ENCODE measurements at regions not wholly inside any gene's neighbourhood (a gene's known extent, or its start where the extent isn't known, plus 50 kb on each side); places are given as distances from the start of the nearest gene placed in this dataset.
A peak's percentile ranks its signal among the peaks of the same experiment; 100 is the strongest.

DNA sequence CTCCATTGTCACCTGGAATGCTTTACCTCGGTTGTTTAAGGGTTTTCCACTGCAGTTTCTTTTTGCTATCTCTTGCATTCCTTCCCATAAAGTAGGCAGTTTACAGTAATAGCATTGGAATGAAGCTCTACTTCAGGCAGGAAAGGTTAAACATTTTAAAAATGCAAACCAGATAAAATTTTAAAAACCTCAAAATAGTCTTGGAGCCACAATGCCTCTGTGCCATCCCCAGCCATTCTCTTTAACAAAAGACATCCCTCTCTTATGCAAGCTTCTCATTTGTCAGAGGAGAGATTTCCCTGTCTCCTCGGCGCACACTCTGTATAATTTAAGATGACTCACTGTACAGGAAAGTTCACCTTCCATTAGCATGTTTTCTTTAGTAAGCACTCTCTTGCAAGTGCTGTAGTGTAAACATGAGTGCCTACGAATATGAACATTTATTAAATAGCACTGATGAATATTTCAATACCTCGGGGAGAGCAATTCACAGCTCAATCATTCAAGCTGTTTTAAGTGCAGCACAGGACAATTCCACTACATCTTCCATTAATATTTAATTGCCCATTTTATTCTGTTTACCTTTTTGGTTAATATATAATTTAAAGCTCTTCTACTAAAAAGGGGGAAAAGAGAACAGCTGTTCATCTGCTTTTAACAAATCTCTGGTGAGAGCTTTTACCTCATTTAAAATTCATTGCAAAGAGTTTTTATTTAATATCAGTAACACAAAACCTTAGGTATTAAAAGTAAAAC, 343.6 kb downstream of the SPATA31D1 start:
- no peak for DNase-seq

DNA sequence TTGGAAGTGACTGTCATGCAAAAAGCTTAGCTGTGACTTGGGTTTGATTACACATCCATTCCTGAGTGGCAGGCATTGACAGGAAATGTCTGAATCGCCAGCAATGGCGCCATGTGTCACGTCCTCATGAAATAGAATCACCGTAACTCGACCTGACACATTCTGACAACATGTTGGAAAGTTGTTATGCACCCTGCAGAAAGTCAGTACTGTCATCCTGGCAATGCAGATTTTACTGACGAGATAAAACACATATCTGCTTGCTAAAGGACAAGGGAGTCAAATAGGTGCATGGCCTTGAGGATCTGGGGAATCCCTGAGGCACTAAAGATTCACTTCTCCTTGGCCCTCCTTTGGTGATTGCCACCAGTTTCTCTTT, 344.2 kb downstream of the SPATA31D1 start:
- no peak for DNase-seq

DNA sequence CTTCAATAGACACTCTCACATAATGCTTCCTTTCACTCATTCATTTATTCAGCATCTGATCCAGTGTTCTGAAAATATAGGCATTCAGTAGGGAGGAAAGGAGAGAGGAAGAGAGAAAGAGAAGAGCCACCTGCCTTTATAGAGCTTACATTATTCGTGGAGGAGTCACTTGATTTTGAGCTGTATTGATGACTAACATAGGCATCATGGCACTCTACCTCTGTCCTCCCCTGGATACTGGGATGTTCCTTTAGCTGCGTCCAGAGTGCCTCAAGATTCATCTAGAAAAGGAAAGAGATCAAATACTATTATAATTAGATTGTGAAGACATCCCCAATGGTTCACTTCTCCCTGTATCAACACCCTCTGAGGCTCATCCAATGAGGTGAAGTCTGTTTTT, 345.1 kb downstream of the SPATA31D1 start:
- no peak for DNase-seq

- no peak for DNase-seq
Observed at GRCh38 chr9:82334286-82334685, 345.7 kb downstream of the SPATA31D1 start.

DNA sequence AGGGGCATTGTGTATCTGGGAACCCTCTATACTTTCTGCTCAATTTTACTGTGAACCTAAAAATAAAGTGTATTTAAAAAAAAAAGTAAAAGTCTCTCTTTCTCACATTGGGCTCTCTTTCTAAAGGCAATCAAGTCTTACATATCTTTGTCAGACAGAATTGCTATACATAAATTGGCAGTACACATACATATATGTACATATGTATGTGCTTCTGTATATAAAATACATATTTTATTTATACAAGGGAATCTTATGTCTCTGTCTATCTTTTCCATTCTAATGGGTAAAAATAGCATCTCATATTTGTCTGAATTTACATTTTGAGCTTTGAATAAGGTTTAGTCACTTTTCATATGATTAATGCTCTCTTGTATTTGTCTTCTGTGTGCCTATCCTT, 348.8 kb downstream of the SPATA31D1 start:
- DNase-seq, result no peak

DNA sequence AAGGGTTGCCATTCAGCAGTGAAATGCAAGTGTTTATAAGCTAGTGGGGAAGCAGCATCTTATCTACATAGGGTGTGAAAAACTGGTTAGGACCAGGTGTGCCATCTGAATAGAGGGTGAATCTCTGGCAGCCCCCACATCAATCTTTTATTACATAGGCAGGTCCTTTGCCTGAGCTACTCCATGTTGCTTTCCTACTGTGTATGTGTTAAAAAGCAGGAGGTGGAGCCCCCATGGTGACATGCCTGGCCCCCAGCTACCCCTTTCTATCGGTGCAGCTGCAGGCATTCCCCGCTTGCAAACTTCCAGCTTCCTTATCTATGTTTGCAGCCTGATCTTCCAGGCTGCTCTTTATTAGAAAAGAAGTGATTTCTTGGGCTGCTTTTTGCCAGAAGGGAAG, 353.5 kb downstream of the SPATA31D1 start:
- DNase-seq, result no peak

- no peak for DNase-seq
Observed at GRCh38 chr9:82346040-82346439, 357.5 kb downstream of the SPATA31D1 start.

DNA sequence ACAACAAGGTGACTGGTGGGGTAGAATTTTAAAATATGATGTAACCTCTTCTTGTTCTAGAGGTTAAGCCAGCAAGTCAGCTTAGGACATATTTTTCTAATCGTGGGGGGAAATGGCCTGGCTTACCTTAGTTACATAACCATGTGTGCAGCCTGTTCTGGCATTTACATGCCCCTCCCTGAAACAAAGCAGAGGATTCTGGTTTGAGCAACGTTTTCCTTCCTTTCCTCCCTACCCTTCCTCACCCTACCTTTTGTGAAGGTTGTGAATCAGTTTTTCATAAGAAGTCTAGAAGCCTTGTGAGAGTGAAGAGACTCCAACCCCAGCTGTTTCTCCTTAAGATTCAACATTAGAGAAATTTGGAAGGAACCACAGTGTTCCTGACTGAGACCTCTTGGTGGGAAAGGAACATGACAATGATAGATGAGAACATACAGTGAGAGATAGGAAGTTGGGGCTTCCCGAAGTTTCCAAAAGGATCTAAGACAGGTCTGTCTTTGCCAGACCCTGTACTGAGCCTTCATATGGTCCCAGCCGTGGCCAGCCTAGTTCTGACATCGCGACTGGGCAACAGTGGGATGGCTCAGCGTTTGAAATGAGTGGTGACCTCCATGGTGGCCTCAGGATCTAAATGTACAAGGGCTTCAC, 365.2 kb downstream of the SPATA31D1 start:
- no peak for DNase-seq

GRCh38 chr9:82354279-82354659, 365.7 kb downstream of the SPATA31D1 start:
- DNase-seq, result no peak

GRCh38 chr9:82356131-82356530, 367.6 kb downstream of the SPATA31D1 start:
- DNase-seq, result no peak

DNA sequence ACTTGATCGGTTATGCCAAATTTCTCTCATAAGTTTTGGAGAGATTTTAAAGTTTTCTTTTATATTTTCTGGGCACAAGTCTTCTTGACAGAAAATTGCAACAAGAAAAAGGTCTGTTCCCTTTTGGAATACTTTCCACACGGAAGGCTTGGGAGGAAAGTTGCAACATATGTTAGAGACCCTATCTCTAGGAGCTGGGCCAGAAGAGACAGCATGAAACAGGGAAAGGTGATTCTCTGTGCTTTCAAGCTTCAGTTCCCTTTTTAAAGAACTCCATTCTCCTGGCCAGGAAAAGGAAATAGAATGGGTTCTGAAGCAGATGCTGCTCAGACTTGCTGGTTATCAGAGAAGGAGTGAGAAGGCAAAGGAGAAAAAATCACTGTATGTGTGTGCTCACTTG, 368.3 kb downstream of the SPATA31D1 start:
- no peak for DNase-seq

GRCh38 chr9:82363198-82363597, 374.6 kb downstream of the SPATA31D1 start:
- DNase-seq, result no peak

DNA sequence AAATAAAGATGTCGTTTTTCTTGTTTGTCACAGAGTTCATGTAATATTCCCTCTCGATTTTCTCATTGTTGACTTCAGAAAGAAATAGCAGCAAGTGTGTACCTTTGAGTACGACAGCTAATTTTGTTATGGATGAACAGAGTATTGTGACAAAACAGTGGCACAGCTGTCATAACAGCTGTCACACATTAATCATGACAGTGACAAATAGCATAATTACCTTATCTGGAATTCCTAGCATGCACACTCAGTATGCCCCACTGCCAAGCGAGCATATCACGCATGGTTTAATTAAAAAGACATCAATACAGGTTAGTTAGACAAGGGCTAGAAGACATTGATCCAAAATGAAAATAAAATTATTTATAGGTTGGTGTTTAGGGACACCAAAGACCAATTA, 375.1 kb downstream of the SPATA31D1 start:
- no peak for DNase-seq

DNA sequence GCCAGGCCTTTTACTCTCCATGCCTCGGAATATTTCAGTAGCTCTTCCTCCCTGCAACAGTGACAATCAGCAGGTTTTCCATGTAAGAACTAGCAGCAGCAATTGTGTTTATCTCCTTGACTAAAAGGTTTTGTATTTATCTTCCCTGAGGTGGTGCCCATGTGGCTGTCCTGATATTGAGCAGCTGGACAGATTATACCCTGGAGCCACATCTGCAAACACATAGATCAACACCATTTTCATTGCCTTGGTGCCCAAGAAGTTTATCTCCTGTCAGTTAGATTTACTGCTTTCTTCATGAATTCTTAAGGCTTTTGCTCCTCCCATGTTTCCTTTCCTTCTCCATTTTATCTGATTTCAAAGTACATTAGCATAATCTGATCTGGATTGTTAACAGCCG, 378.4 kb downstream of the SPATA31D1 start:
- no peak for DNase-seq

DNA sequence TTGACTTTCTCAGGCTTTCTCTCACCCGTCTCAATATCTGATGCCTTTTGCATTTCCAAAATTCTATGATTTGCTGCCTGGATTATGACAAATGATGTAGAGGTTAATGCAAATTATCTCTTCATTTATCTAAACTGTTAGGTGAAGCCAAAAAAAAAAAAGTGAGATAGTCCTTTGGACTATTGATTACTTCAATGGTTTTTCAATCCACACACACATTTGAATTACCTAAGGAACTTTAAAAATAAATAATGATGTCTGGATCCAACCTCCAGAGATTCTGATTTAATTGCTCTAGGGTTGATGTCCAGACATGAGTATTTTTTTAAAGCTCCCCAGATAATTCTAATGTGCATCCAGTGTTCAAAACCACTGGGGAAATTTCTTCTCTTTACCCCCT, 379.4 kb downstream of the SPATA31D1 start:
- DNase-seq, result no peak

- DNase-seq, result no peak
Observed at GRCh38 chr9:82369251-82369945, 380.8 kb downstream of the SPATA31D1 start.

DNA sequence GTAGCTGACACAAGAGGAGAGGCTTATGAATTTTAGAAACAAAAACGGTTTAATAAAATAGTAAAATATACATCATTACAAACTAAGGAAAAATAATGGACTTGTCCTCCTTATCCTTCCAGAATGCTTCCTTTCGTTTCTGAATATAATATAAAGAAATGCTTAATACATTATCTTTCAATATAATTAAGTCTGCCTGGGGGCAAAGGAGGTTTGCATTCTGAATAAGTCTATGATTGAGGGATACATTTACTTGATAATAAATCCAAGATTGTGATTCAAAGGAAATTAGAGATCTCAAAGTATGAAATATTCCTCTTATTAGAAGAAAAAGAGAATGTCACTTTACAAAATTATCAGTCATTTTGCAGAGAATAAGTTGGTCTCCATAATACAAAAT, 386.5 kb downstream of the SPATA31D1 start:
- DNase-seq, result no peak

DNA sequence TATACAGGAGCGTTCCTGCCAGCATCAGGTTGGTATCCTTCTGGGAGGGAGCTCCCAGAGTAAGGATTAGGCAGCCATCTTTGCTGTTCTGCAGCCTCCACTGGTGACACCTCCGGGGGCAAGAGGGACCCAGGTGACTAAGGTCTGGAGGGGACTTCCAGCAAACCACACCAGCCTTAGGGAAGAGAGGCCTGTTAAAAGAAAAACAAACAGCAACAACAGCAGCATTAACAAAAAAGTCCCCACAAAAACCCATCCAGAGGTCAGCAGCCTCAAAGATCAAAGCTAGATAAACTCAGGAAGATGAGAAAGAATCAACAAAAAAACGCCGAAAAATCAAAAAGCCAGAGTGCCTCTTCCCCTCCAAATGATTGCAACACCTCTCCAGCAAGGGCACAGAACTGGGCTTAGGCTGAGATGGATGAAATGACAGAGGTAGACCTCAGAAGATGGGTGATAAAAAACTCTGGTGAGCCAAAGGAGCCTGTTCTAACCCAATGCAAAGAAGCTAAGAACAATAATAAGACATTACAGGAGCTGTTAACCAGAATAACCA, 388.2 kb downstream of the SPATA31D1 start:
- DNase-seq, result no peak

- peak in 1 of 5 experiments; percentile 10 for DNase-seq
Observed at GRCh38 chr9:82382887-82383616, 394.5 kb downstream of the SPATA31D1 start.

DNA sequence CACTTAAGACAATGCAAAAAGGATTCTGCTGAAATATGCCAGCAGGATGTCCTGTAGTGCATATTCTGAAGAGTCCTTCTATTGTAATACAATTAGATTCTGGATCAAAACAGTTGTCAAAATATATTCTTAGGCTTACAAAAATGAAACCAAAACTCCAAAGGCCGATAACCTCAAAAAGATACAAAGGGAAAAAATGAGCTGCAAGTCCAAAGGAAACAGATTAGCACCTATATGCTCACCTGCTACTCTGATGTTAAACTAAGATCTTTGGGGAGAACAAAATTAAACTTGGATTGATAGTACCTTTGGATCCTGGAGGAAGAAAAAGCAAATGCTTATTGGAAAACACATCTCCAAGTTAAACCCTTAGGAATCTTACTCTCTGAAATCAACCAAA, 397.1 kb downstream of the SPATA31D1 start:
- DNase-seq, result no peak

GRCh38 chr9:82397534-82397933, 409.0 kb downstream of the SPATA31D1 start:
- no peak for DNase-seq

DNA sequence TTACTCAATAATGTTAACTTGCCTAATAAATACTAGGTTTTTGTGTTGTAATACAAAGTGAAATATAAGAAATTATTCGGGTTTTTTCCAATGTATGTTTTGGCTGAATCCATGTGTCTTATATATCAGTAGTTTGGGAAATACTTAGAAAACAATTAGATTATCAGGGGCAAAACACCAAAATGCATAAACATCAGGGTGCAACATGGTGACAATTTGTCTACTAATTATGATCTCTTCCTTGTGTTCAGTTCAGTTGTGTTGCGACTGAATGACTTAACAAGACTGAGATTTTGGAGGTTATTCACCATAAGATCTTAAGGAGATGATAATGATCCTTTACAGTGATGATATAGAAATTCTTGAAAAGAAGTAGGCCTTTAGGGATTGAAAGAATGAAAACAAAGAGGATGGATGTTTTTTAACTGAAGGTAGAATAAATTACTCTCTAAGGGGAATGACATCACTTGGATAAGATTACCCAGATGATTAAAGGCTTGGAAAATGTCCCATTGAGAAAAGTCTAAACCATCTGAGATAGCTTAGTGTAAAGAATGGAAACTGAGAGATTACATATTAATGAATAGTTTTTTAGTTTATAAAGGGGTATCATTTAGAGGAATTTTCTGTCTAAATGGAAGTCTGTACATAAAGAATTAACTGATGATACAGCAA, 415.8 kb downstream of the SPATA31D1 start:
- DNase-seq, result no peak

Data from T-helper 2 cell (primary cell).